ENCODE measurements at regions not wholly inside any gene's neighbourhood (a gene's known extent, or its start where the extent isn't known, plus 50 kb on each side); places are given as distances from the start of the nearest gene placed in this dataset.

DNA sequence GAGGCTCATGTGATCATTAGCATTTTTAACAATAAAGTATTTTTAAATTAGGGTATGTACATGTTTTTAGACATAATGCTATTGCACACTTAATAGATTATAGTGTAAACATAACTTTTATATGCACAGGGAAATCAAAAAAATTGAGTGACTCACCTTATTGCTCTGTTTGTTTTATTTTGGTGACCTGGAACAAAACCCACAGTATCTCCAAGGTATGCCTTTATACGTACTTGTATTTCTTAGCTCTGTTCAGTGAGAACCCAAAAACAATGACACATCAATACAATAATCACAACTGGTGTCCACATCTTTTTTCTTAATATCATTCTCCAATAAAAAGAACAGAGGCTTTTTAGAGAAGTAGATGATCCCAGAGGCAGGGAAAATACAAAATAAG is 112.2 kb downstream of the CYB561 start:
- no peak overlapping the region for H3K27ac Mint-ChIP-seq (ENCODE audit: unreplicated experiment)
- no peaks in the 10 kb centered on the region for H3K4me1 Mint-ChIP-seq (ENCODE audit: low read depth, unreplicated experiment)
- TF ChIP-seq, protein P1, sequence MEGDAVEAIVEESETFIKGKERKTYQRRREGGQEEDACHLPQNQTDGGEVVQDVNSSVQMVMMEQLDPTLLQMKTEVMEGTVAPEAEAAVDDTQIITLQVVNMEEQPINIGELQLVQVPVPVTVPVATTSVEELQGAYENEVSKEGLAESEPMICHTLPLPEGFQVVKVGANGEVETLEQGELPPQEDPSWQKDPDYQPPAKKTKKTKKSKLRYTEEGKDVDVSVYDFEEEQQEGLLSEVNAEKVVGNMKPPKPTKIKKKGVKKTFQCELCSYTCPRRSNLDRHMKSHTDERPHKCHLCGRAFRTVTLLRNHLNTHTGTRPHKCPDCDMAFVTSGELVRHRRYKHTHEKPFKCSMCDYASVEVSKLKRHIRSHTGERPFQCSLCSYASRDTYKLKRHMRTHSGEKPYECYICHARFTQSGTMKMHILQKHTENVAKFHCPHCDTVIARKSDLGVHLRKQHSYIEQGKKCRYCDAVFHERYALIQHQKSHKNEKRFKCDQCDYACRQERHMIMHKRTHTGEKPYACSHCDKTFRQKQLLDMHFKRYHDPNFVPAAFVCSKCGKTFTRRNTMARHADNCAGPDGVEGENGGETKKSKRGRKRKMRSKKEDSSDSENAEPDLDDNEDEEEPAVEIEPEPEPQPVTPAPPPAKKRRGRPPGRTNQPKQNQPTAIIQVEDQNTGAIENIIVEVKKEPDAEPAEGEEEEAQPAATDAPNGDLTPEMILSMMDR (IDR thresholded peaks at IDR 0.05; ENCODE audit: partially characterized antibody, unreplicated experiment), result no peak
- no peaks in the 10 kb centered on the region for H3K27me3 Mint-ChIP-seq (ENCODE audit: unreplicated experiment)
- H3K9me3 Mint-ChIP-seq (ENCODE audit: unreplicated experiment), result peaks cover 2% of the 10 kb centered on the region
- no peaks in the 10 kb centered on the region for H3K36me3 Mint-ChIP-seq (ENCODE audit: unreplicated experiment)
- H3K4me3 Mint-ChIP-seq (ENCODE audit: unreplicated experiment), result no peak overlapping the region
- no peak for DNase-seq

DNA sequence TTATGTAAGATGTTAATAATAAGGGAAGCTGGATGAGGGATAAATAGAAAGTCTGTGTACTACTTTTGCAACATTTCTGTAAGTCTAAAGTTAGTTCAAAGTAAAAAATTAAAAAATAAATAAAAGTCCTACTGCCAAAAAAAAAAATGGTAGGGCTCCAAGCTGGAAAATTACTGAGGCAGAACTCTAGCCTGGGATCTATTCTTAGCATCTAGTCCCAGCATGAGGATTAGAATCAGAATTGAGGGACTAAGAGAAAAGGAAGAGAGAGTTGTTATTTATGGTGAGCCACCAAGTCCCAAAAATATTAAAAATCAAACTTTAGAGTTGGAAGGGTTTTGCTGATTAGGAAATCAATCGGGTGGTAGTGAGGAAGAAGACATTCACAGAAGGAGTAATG is 110.3 kb downstream of the CYB561 start:
- H3K27me3 Mint-ChIP-seq (ENCODE audit: unreplicated experiment), result no peaks in the 10 kb centered on the region
- no peaks in the 10 kb centered on the region for H3K4me1 Mint-ChIP-seq (ENCODE audit: low read depth, unreplicated experiment)
- TF ChIP-seq, protein P1 (IDR thresholded peaks at IDR 0.05; ENCODE audit: partially characterized antibody, unreplicated experiment), result no peak
- peaks cover 2% of the 10 kb centered on the region for H3K9me3 Mint-ChIP-seq (ENCODE audit: unreplicated experiment)
- no peak overlapping the region for H3K4me3 Mint-ChIP-seq (ENCODE audit: unreplicated experiment)
- DNase-seq, result no peak
- no peak overlapping the region for H3K27ac Mint-ChIP-seq (ENCODE audit: unreplicated experiment)
- no peaks in the 10 kb centered on the region for H3K36me3 Mint-ChIP-seq (ENCODE audit: unreplicated experiment)

DNA sequence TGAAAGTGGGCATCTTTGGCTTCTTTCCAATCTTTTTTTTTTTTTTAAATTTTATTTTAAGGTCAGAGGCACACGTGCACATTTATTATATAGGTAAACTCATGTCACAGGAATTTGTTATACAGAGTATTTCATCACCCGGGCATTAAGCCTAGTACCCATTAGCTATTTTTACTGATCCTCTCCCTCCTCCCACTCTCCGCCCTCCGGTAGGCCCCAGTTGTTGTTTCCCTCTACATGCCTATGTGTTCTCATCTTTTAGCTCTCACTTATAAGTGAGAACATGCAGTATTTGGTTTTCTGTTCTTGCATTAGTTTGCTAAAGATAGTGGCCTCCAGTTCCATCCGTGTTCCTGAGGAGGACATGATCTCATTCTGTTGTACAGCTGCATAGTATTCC is 108.5 kb downstream of the CYB561 start:
- DNase-seq, result no peak
- Mint-ChIP-seq H3K4me3 (ENCODE audit: unreplicated experiment) (no peak overlapping the region), H3K36me3 (ENCODE audit: unreplicated experiment) (no peaks in the 10 kb centered on the region), H3K27me3 (ENCODE audit: unreplicated experiment) (no peaks in the 10 kb centered on the region), H3K4me1 (ENCODE audit: low read depth, unreplicated experiment) (no peaks in the 10 kb centered on the region), H3K27ac (ENCODE audit: unreplicated experiment) (no peak overlapping the region), H3K9me3 (ENCODE audit: unreplicated experiment) (peaks cover 2% of the 10 kb centered on the region)
- TF ChIP-seq, protein P1 (IDR thresholded peaks at IDR 0.05; ENCODE audit: partially characterized antibody, unreplicated experiment), result no peak

DNA sequence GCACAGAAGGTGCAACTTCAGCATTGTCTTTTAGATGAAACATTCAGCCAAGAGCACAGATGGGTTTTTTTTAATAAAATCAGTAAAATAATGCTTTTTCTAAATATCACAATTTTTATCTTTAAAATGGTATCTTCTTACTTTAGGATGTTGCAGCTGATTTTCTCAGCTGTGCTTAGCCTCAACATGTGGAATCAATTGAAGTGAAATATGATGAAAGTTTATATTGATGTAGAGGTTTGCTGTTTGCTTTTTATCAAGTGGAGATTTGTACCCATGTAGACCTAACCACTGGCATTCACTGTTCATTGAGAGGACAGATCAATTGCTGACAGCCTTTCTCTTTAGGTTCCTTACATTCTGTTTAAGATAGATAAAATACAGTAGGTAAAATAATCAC is 107.8 kb downstream of the CYB561 start:
- DNase-seq, result no peak
- Mint-ChIP-seq H3K27me3 (ENCODE audit: unreplicated experiment) (no peaks in the 10 kb centered on the region), H3K4me1 (ENCODE audit: low read depth, unreplicated experiment) (no peaks in the 10 kb centered on the region), H3K27ac (ENCODE audit: unreplicated experiment) (no peak overlapping the region), H3K4me3 (ENCODE audit: unreplicated experiment) (no peak overlapping the region), H3K9me3 (ENCODE audit: unreplicated experiment) (peaks cover 2% of the 10 kb centered on the region), H3K36me3 (ENCODE audit: unreplicated experiment) (no peaks in the 10 kb centered on the region)
- TF ChIP-seq, protein P1 (IDR thresholded peaks at IDR 0.05; ENCODE audit: partially characterized antibody, unreplicated experiment), result no peak

DNA sequence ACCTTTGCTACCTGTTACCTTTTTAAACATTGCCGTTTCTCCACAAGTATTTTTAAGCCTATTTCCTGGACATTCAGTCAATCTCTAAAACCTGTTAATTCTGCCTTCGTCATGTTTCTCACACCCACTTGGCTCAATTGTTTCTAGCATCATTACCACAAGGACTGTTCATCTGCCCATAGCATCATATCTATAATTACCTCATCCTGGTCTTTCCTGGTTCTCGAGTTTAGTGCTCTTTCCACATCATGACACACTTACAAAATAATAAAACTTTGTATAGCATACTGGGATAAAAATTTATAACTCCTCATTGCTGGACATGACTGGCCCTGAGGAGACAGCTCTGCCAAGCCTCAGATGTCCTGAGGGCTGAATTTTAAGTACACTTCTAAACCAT is 104.8 kb downstream of the CYB561 start:
- Mint-ChIP-seq H3K4me1 (ENCODE audit: low read depth, unreplicated experiment) (no peaks in the 10 kb centered on the region), H3K36me3 (ENCODE audit: unreplicated experiment) (no peaks in the 10 kb centered on the region), H3K27ac (ENCODE audit: unreplicated experiment) (no peak overlapping the region), H3K9me3 (ENCODE audit: unreplicated experiment) (peaks cover 3% of the 10 kb centered on the region), H3K4me3 (ENCODE audit: unreplicated experiment) (no peak overlapping the region), H3K27me3 (ENCODE audit: unreplicated experiment) (peaks cover 7% of the 10 kb centered on the region)
- DNase-seq, result no peak
- TF ChIP-seq, protein P1 (IDR thresholded peaks at IDR 0.05; ENCODE audit: partially characterized antibody, unreplicated experiment), result no peak

All from glutamatergic neuron (in vitro differentiated cells).